Ishikawa (cell line): ENCODE measurements at regions not wholly inside any gene's neighbourhood (a gene's known extent, or its start where the extent isn't known, plus 50 kb on each side); places are given as distances from the start of the nearest gene placed in this dataset.
A peak's percentile ranks its signal among the peaks of the same experiment; 100 is the strongest.

ENCODE experiments used
- CEBPB ChIP-seq: IDR thresholded peaks from 2 replicates; pipeline ENCODE4 v1.6.1; 2012
- CREB1 ChIP-seq: IDR thresholded peaks from 2 replicates; pipeline ENCODE4 v1.6.1; 2012; ENCODE audit warnings: low read depth
- EGR1 ChIP-seq: IDR thresholded peaks from 2 replicates; pipeline ENCODE4 v1.6.1; 2012
- EP300 ChIP-seq: IDR thresholded peaks from 2 replicates; pipeline ENCODE4 v1.6.1; 2012; ENCODE audit warnings: borderline replicate concordance
- FOXM1 ChIP-seq: IDR thresholded peaks from 2 replicates; pipeline ENCODE4 v1.6.1; 2012; ENCODE audit warnings: low read depth, borderline replicate concordance
- NFIC ChIP-seq: IDR thresholded peaks from 2 replicates; pipeline ENCODE4 v1.6.1; 2012
- RAD21 ChIP-seq: IDR thresholded peaks from 2 replicates; pipeline ENCODE4 v1.6.1; 2012; ENCODE audit warnings: low read depth
- REST ChIP-seq: IDR thresholded peaks from 2 replicates; pipeline ENCODE4 v1.6.1; 2012; ENCODE audit warnings: low read depth, mild to moderate bottlenecking
- TAF1 ChIP-seq: IDR thresholded peaks from 2 replicates; pipeline ENCODE4 v1.6.1; 2012; ENCODE audit warnings: low read depth, mild to moderate bottlenecking
- TCF12 ChIP-seq: IDR thresholded peaks from 2 replicates; pipeline ENCODE4 v1.6.1; 2012; ENCODE audit warnings: low read depth
- TEAD4 ChIP-seq: IDR thresholded peaks from 2 replicates; pipeline ENCODE4 v1.6.1; 2012
- USF1 ChIP-seq: IDR thresholded peaks from 2 replicates; pipeline ENCODE4 v1.6.1; 2012
- YY1 ChIP-seq: IDR thresholded peaks from 2 replicates; pipeline ENCODE4 v1.6.1; 2012; ENCODE audit warnings: low read depth
- ZBTB7A ChIP-seq: IDR thresholded peaks from 2 replicates; pipeline ENCODE4 v1.6.1; 2012; ENCODE audit warnings: low read depth
- TF ChIP-seq, protein P1 (sequence below): IDR thresholded peaks from 2 replicates; pipeline ENCODE4 v1.6.1; 2012

DNA sequence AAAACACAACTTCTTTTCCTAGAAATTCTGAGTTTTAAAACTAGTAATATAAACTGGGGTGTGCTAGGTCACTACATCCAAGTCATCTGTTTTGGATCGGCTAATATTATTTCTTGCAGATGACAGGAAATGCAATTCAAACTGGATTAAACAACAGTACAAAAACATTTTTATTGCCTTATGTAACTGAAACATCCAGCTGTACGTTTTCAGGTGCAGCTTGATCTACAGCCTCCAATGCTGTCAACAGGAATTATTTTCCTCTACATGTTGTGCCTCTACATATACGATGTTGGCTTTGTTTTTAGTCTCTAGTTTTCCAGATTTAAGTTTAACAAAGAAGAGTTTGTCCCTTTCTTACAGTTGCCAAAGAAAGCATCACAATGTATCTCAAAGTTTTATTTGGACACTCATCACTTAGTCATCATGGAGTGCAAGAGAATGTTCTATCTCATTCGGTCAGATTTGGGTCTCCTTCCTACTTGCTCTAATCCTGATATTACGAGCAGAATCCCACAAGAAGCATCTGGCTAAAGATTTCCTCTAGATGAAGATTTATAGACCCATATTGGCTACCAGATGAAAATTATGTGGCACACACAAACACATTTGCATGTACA lies 326.7 kb downstream of the SLC6A15 start:
- TF ChIP-seq TAF1 (no peak), TCF12 (no peak), CREB1 (no peak), YY1 (no peak), ZBTB7A (no peak), CEBPB (no peak), EGR1 (no peak), NFIC (no peak), RAD21 (no peak)

DNA sequence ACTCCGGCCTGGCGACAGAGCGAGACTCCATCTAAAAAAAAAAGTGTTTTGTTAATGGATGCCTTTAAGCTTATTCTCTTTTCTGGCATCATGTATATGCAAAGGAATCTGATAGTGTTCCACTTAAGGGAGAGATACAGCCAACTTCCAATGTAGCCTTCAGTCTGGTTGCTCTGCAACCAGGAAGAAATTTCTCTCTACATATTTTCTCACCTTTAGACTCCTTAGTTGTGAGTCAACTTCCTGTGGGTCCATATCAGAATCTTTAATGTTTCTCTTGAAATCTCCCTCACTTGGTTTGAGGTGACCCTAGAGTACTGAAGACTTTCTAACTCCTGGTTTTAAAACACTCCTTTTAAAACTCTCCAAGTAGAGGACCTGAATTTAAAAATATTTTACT lies 340.4 kb downstream of the SLC6A15 start:
- TF ChIP-seq CREB1 (no peak), FOXM1 (no peak), EGR1 (no peak), TAF1 (no peak), TCF12 (no peak), EP300 (no peak), ZBTB7A (no peak), REST (no peak), RAD21 (no peak), NFIC (no peak), USF1 (no peak), CEBPB (no peak), YY1 (no peak), TEAD4 (no peak)
- TF ChIP-seq, protein P1, sequence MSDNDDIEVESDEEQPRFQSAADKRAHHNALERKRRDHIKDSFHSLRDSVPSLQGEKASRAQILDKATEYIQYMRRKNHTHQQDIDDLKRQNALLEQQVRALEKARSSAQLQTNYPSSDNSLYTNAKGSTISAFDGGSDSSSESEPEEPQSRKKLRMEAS, result no peak

GRCh38 chr12:84562331-84562730 lies 350.3 kb downstream of the SLC6A15 start:
- TF ChIP-seq TAF1 (no peak), CEBPB (no peak), USF1 (no peak), RAD21 (no peak), NFIC (no peak), TEAD4 (no peak), YY1 (no peak), REST (no peak), ZBTB7A (no peak), FOXM1 (no peak), EGR1 (no peak), CREB1 (no peak), TCF12 (no peak), EP300 (no peak)
- TF ChIP-seq, protein P1, result no peak

GRCh38 chr12:84561351-84561750 lies 351.2 kb downstream of the SLC6A15 start:
- no peak for TF ChIP-seq ZBTB7A
- no peak for TF ChIP-seq FOXM1
- TF ChIP-seq TCF12, result no peak
- no peak for TF ChIP-seq EGR1
- TF ChIP-seq, protein P1, result no peak

- TF ChIP-seq RAD21 (no peak), CEBPB (no peak), YY1 (no peak), TCF12 (no peak), EGR1 (no peak)
These were observed 358.3 kb downstream of the SLC6A15 start for GRCh38 chr12:84554199-84554723.

GRCh38 chr12:84553331-84554117 lies 359.1 kb downstream of the SLC6A15 start:
- TF ChIP-seq TAF1, result no peak
- TF ChIP-seq TCF12, result no peak
- peak; percentile 77; the same call in 1 of the 2 replicates for TF ChIP-seq CEBPB
